ENCODE measurements at regions not wholly inside any gene's neighbourhood (a gene's known extent, or its start where the extent isn't known, plus 50 kb on each side); places are given as distances from the start of the nearest gene placed in this dataset.

GRCh38 chr6:95243053-95243452 lies 334.3 kb upstream of the MANEA start:
- no peak for DNase-seq (ENCODE audit: low read depth)

- no peak for DNase-seq (ENCODE audit: low read depth)
Measured at GRCh38 chr6:95244751-95245150, 332.6 kb upstream of the MANEA start.

- no peak for DNase-seq (ENCODE audit: low read depth)
Measured at GRCh38 chr6:95248499-95248898, 328.8 kb upstream of the MANEA start.

GRCh38 chr6:95249175-95249574 lies 328.2 kb upstream of the MANEA start:
- DNase-seq (ENCODE audit: low read depth) = no peak

GRCh38 chr6:95249661-95250060 lies 327.7 kb upstream of the MANEA start:
- DNase-seq (ENCODE audit: low read depth) = no peak

GRCh38 chr6:95263840-95264239 lies 313.5 kb upstream of the MANEA start:
- no peak for DNase-seq (ENCODE audit: low read depth)

GRCh38 chr6:95266537-95267258 lies 310.6 kb upstream of the MANEA start:
- DNase-seq (ENCODE audit: low read depth) = peak; percentile 54

- no peak for DNase-seq (ENCODE audit: low read depth)
Measured at GRCh38 chr6:95274686-95275235, 302.6 kb upstream of the MANEA start.

- no peak for DNase-seq (ENCODE audit: low read depth)
Measured at GRCh38 chr6:95279616-95280015, 297.7 kb upstream of the MANEA start.

- peak; percentile 32 for DNase-seq (ENCODE audit: low read depth)
Measured at GRCh38 chr6:95280686-95281273, 296.6 kb upstream of the MANEA start.

- no peak for DNase-seq (ENCODE audit: low read depth)
Measured at GRCh38 chr6:95285881-95286280, 291.5 kb upstream of the MANEA start.

GRCh38 chr6:95286874-95287273 lies 290.5 kb upstream of the MANEA start:
- no peak for DNase-seq (ENCODE audit: low read depth)

GRCh38 chr6:95288251-95288650 lies 289.1 kb upstream of the MANEA start:
- no peak for DNase-seq (ENCODE audit: low read depth)

- no peak for DNase-seq (ENCODE audit: low read depth)
Measured at GRCh38 chr6:95292011-95292410, 285.3 kb upstream of the MANEA start.

GRCh38 chr6:95293257-95293656 lies 284.1 kb upstream of the MANEA start:
- DNase-seq (ENCODE audit: low read depth) = no peak

GRCh38 chr6:95294043-95294442 lies 283.3 kb upstream of the MANEA start:
- DNase-seq (ENCODE audit: low read depth) = no peak

GRCh38 chr6:95309545-95309944 lies 267.8 kb upstream of the MANEA start:
- no peak for DNase-seq (ENCODE audit: low read depth)

GRCh38 chr6:95318137-95318536 lies 259.2 kb upstream of the MANEA start:
- DNase-seq (ENCODE audit: low read depth) = no peak

- peak; percentile 73 for DNase-seq (ENCODE audit: low read depth)
Measured at GRCh38 chr6:95321126-95321525, 256.2 kb upstream of the MANEA start.

- DNase-seq (ENCODE audit: low read depth) = peak; percentile 79
Measured at GRCh38 chr6:95325916-95326315, 251.4 kb upstream of the MANEA start.

- no peak for DNase-seq (ENCODE audit: low read depth)
Measured at GRCh38 chr6:95328231-95328630, 249.1 kb upstream of the MANEA start.

GRCh38 chr6:95352064-95352795 lies 225.1 kb upstream of the MANEA start:
- DNase-seq (ENCODE audit: low read depth) = no peak
